ENCODE measurements at regions not wholly inside any gene's neighbourhood (a gene's known extent, or its start where the extent isn't known, plus 50 kb on each side); places are given as distances from the start of the nearest gene placed in this dataset.

DNA sequence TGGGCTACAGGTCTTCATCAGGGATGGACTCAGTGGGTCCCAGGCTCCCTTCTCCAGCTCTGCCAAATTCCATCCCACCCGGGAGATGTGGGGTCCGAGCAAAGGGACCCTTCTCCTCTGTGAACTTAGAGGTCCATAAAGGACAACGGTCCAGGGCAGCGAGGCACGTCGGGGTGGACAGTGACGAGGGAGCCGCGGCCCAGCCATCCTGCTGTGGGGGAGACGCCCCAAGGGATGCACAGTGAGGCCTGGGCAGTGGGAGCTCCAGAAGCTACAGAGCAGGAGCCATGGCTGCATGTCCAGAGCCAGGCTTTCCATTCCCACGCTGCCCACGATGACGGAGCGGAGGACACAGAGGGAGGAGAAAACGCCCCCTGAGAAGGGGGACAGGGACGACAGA, 107.5 kb upstream of the PPP1R26 start:
- Histone ChIP-seq H3K36me3 (ENCODE audit: control insufficient read depth, insufficient read depth, low read length) (no peaks in the 10 kb centered on the region), H3K4me3 (ENCODE audit: low read depth, low read length) (no peak overlapping the region), H3K4me1 (ENCODE audit: control insufficient read depth, insufficient read depth, low read length) (no peaks in the 10 kb centered on the region), H3K9ac (ENCODE audit: low read depth, low read length) (no peak overlapping the region), H3K9me3 (ENCODE audit: control insufficient read depth, insufficient read depth, low read length) (no peaks in the 10 kb centered on the region), H3K27me3 (ENCODE audit: control insufficient read depth, insufficient read depth, low read length) (no peaks in the 10 kb centered on the region)

DNA sequence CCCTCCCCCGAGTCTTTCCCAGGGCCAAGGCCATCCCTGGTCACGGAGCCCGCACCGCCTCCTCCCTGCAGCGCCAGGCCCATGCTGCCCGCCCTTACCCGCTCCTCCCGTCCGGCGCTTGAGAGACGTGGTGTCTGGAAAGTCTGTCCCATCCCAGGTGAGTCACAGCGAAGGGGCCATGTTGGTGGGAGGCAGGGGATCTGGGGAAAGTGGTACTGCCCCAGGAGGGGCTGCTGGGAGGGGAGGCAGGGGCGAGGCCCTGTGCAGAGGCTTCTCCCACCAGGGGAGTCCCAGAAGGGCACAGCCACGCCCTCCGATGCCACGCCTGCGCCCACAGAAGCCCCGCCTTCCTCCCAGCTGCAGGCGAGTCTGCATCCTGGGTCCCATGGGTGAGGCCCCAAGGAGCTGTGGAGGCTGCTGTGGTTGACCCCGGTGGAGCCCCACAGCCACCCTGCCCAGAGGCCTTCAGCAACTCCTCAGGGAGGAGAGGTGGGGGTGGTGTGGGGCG, 107.0 kb upstream of the PPP1R26 start:
- Histone ChIP-seq H3K4me3 (ENCODE audit: low read depth, low read length) (no peak overlapping the region), H3K36me3 (ENCODE audit: control insufficient read depth, insufficient read depth, low read length) (no peaks in the 10 kb centered on the region)

DNA sequence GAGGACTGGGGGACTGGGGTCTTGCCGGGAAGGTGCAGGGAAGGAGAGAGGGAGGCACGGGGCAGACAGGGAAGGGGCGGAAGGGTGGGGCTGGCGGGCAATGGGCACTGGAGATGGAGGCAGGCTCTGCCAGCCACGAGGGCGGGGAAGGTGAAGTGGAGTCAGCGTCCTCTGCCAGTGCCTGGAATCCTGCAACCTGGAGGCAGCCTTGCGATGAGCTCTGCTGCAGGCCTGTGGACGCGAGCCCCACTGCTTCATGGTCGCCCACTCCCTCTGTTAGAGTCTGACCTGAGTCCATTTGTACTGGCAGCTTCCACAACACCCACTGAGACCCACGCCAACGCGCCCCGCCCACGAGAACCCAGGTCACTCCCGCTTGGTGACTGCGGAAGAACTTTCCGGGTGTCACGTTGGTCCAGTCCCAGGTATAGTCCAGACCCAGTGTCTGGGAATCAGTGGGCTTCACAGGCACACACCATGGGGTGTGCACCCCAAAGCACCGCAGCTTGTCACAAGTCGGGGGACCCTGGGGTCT, 106.4 kb upstream of the PPP1R26 start:
- Histone ChIP-seq H3K4me1 (ENCODE audit: control insufficient read depth, insufficient read depth, low read length) (no peaks in the 10 kb centered on the region), H3K36me3 (ENCODE audit: control insufficient read depth, insufficient read depth, low read length) (no peaks in the 10 kb centered on the region), H3K27me3 (ENCODE audit: control insufficient read depth, insufficient read depth, low read length) (no peaks in the 10 kb centered on the region), H3K9me3 (ENCODE audit: control insufficient read depth, insufficient read depth, low read length) (no peaks in the 10 kb centered on the region), H3K4me3 (ENCODE audit: low read depth, low read length) (no peak overlapping the region), H3K9ac (ENCODE audit: low read depth, low read length) (no peak overlapping the region)

More for the DNA sequence above, 107.0 kb upstream of the PPP1R26 start:
- Histone ChIP-seq H3K4me1 (ENCODE audit: control insufficient read depth, insufficient read depth, low read length) (no peaks in the 10 kb centered on the region), H3K9me3 (ENCODE audit: control insufficient read depth, insufficient read depth, low read length) (no peaks in the 10 kb centered on the region), H3K27me3 (ENCODE audit: control insufficient read depth, insufficient read depth, low read length) (no peaks in the 10 kb centered on the region), H3K9ac (ENCODE audit: low read depth, low read length) (no peak overlapping the region)

DNA sequence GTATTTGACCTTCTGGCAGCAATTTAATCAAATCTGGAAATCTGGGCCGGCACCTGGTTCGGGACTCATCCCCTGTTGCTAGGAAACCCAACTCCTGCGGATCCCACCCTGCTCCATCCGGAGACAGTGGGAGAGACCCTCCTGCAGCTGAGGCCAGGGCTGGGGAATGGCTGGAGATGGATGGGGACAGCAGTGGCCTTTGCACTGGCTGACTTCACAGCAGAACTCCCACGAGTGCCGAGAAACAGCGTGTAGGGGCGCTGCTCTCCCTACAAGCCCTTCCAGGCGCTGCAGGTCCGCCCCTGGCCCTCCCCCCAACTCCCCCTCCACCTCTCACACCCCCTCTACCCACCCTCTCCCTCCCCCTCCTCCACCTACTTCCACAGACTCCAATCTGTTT, 105.8 kb upstream of the PPP1R26 start:
- no peaks in the 10 kb centered on the region for H3K27me3 ChIP-seq (ENCODE audit: control insufficient read depth, insufficient read depth, low read length)

DNA sequence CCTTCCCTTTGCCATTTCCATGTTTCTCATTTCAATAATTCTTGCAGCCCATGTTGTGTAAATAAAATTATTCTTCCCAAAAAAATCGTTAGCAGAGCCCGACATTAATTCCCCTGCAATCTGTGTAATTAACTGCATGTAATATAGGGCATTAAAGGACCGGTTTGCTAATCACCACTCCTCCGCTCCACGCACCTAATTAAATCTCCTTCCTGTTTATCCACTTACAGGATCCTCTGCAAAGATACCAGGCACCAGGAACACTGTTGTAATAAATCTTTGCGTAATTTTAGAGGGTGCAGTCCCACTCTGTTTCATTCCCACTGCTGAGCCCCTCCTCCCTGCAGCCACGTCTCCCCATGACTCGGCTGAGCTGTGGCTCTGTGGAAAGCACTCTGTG, 105.0 kb upstream of the PPP1R26 start:
- no peak overlapping the region for H3K9ac ChIP-seq (ENCODE audit: low read depth, low read length)
- H3K4me1 ChIP-seq (ENCODE audit: control insufficient read depth, insufficient read depth, low read length), result no peaks in the 10 kb centered on the region
- no peak overlapping the region for H3K4me3 ChIP-seq (ENCODE audit: low read depth, low read length)
- no peaks in the 10 kb centered on the region for H3K27me3 ChIP-seq (ENCODE audit: control insufficient read depth, insufficient read depth, low read length)
- no peaks in the 10 kb centered on the region for H3K36me3 ChIP-seq (ENCODE audit: control insufficient read depth, insufficient read depth, low read length)
- H3K9me3 ChIP-seq (ENCODE audit: control insufficient read depth, insufficient read depth, low read length), result no peaks in the 10 kb centered on the region

More for the DNA sequence above, 105.8 kb upstream of the PPP1R26 start:
- no peak overlapping the region for H3K9ac ChIP-seq (ENCODE audit: low read depth, low read length)
- no peaks in the 10 kb centered on the region for H3K4me1 ChIP-seq (ENCODE audit: control insufficient read depth, insufficient read depth, low read length)
- H3K36me3 ChIP-seq (ENCODE audit: control insufficient read depth, insufficient read depth, low read length), result no peaks in the 10 kb centered on the region
- no peaks in the 10 kb centered on the region for H3K9me3 ChIP-seq (ENCODE audit: control insufficient read depth, insufficient read depth, low read length)
- no peak overlapping the region for H3K4me3 ChIP-seq (ENCODE audit: low read depth, low read length)

DNA sequence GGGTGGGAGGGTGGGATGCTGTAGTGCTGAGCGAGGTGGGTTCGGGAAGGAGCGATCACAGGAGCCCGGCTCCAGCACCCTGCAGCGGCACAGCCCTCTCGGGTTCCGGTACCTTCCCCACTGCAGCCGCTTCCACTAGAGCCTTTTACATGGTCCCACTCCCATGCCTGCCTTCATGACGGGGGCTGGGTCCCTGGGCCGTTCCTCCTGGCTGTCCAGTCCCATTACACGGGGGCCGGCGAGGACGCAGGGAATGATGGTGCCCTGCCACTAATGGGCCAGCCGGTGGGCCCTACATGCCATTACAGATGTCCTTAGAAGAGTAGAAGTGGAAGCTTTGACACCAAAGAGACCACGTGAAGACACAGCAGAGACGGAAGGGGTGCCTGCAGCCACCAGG, 104.6 kb upstream of the PPP1R26 start:
- H3K9me3 ChIP-seq (ENCODE audit: control insufficient read depth, insufficient read depth, low read length), result no peaks in the 10 kb centered on the region
- H3K4me1 ChIP-seq (ENCODE audit: control insufficient read depth, insufficient read depth, low read length), result no peaks in the 10 kb centered on the region
- H3K27me3 ChIP-seq (ENCODE audit: control insufficient read depth, insufficient read depth, low read length), result no peaks in the 10 kb centered on the region
- no peak overlapping the region for H3K9ac ChIP-seq (ENCODE audit: low read depth, low read length)
- no peak overlapping the region for H3K4me3 ChIP-seq (ENCODE audit: low read depth, low read length)
- no peaks in the 10 kb centered on the region for H3K36me3 ChIP-seq (ENCODE audit: control insufficient read depth, insufficient read depth, low read length)

DNA sequence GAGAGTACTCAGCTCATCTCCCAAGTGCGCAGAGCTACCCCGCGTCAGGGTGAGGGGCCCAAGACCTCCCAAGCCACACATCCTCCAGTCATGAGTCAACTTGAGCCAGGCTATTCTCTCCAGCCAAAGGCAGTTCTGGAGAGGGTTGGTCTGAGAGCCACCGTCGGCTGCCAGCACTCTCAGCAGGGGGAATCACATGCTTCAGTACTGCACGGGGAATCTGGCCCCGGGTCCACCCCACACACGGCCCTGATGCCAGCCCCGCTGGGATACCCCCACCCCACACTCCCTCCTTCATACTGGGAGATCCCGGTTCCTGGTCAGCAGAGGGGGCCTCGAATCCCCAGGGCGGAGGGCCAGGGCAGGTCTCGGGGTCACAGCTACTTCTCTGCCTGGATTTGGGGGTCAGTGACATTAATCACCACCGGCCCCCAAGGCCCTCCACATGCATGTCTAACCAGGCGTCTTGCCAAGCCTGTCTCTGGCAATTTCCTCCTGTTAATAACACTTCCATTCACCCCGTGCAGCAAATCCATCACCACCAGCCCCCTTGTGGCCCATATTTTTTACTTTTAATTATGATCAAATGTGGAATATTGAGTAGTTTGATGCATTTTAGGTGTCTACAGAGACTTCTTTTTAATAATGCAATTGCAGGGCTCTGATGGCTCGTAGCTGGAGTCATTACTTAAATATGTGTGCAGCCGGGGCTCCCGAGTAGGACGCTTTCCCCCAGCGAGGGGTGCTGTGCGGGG, 102.9 kb upstream of the PPP1R26 start:
- H3K36me3 ChIP-seq (ENCODE audit: control insufficient read depth, insufficient read depth, low read length), result no peaks in the 10 kb centered on the region
- H3K9ac ChIP-seq (ENCODE audit: low read depth, low read length), result no peak overlapping the region
- H3K9me3 ChIP-seq (ENCODE audit: control insufficient read depth, insufficient read depth, low read length), result no peaks in the 10 kb centered on the region
- H3K4me3 ChIP-seq (ENCODE audit: low read depth, low read length), result no peak overlapping the region
- no peaks in the 10 kb centered on the region for H3K4me1 ChIP-seq (ENCODE audit: control insufficient read depth, insufficient read depth, low read length)
- no peaks in the 10 kb centered on the region for H3K27me3 ChIP-seq (ENCODE audit: control insufficient read depth, insufficient read depth, low read length)

DNA sequence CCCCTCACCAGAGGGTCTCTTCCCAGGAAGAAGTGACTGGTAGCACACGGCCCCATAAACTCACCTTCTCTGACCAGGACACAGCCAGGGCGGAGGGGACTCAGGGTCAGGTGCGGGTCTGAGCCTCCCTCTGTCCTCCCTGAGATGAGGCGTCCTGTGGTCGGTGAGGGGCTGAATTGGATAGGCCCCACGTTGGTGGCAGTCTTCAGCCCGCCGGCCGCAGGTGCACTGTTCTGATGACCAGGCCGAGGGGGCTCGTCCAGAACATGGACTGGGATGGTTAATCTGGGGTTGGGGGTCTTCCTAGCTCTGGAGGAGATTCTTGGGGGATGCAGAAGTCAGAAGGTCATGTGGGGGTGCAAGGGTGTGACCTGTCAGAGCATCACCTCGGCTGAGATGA, 102.2 kb upstream of the PPP1R26 start:
- Histone ChIP-seq H3K27me3 (ENCODE audit: control insufficient read depth, insufficient read depth, low read length) (no peaks in the 10 kb centered on the region), H3K9ac (ENCODE audit: low read depth, low read length) (no peak overlapping the region), H3K4me1 (ENCODE audit: control insufficient read depth, insufficient read depth, low read length) (no peaks in the 10 kb centered on the region), H3K36me3 (ENCODE audit: control insufficient read depth, insufficient read depth, low read length) (no peaks in the 10 kb centered on the region), H3K9me3 (ENCODE audit: control insufficient read depth, insufficient read depth, low read length) (no peaks in the 10 kb centered on the region), H3K4me3 (ENCODE audit: low read depth, low read length) (no peak overlapping the region)

DNA sequence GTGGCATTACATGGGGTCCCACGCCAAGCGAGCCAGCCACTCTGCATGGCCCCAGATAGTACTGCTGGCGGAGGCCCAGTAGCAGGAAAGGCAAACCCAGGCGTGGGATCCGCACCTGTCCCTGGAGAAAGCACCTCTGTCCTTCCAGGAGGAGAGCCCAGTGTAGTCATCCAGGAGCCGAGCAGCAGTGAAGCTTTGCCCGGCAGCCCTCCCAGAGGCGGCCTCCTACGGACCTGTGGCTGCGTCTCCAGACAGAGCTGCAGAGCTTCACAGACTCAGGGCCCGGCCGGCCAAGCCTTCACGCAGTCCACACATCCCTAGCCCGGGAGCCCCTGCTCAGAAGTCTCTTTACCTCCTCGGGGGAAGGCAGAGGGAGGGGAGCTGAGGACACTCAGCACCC, 100.8 kb upstream of the PPP1R26 start:
- no peaks in the 10 kb centered on the region for H3K9me3 ChIP-seq (ENCODE audit: control insufficient read depth, insufficient read depth, low read length)
- H3K4me3 ChIP-seq (ENCODE audit: low read depth, low read length), result no peak overlapping the region
- no peaks in the 10 kb centered on the region for H3K27me3 ChIP-seq (ENCODE audit: control insufficient read depth, insufficient read depth, low read length)
- H3K36me3 ChIP-seq (ENCODE audit: control insufficient read depth, insufficient read depth, low read length), result no peaks in the 10 kb centered on the region
- no peaks in the 10 kb centered on the region for H3K4me1 ChIP-seq (ENCODE audit: control insufficient read depth, insufficient read depth, low read length)
- no peak overlapping the region for H3K9ac ChIP-seq (ENCODE audit: low read depth, low read length)

DNA sequence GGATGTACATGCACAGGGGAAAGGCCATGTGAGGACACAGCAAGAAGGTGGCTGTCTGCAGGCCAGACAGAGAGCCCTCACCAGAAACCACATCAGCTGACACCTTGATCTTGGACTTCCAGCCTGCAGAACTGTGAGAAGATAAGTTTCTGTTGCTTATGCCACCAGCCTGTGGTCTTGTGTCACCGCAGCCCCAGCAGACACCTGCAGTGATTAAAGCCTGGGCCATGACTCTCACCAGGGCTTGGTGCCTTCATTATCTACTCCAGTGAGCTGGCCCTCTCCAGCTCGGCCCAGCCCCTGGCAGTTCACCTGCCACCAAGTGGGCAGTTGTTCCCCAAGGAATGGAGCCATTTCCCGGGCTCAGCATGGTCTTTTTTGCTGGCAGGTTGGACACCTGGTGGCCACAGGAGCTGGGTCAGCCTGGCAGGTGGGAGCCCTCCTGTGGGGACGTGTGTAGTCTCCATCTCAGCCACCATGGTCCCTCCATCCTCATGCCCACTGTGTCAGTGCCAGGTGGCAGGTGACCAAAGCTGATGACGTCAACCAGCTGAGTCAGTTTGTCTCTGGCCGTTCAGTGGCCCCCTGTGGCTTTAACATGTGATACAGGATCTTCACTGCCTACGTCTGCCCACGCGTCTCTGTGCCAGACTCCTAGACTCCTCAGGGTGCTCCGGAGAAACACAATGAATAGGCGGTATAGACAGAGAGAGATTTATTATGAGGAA, 99.9 kb upstream of the PPP1R26 start:
- Histone ChIP-seq H3K4me3 (ENCODE audit: low read depth, low read length) (no peak overlapping the region), H3K4me1 (ENCODE audit: control insufficient read depth, insufficient read depth, low read length) (no peaks in the 10 kb centered on the region), H3K9me3 (ENCODE audit: control insufficient read depth, insufficient read depth, low read length) (no peaks in the 10 kb centered on the region), H3K9ac (ENCODE audit: low read depth, low read length) (no peak overlapping the region), H3K27me3 (ENCODE audit: control insufficient read depth, insufficient read depth, low read length) (no peaks in the 10 kb centered on the region), H3K36me3 (ENCODE audit: control insufficient read depth, insufficient read depth, low read length) (no peaks in the 10 kb centered on the region)

DNA sequence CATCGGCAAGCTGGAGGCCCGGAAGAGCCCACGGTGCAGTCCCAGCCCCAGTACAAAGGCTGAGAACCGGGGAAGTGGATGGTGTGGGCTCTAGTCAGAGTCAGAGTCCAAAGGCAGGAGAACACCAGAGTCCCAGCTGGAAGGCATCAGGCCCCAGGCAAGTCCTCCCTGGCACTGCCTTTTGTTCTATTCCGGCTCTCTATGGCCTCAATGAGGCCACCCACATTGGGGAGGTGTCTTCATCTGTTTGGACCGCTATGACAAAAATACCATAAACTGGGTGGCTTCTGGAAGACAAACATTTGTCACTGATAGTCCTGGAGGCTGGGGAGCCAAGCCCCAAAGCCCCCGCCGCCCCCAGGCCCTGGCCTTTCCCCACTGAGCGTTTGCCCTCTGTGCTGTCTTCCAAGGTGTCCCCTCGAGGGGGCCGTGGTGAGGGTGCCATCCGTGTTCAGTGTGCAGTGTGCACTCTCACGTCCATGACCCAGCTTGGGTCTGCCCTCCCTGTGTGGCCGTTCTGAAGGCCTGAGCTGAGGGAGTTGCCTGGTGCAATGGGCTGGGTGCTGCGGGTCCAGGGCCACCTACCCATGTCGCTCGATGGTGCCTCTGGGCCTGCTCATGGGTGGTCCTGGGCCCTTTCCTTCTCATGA, 99.1 kb upstream of the PPP1R26 start:
- Histone ChIP-seq H3K27me3 (ENCODE audit: control insufficient read depth, insufficient read depth, low read length) (no peaks in the 10 kb centered on the region), H3K36me3 (ENCODE audit: control insufficient read depth, insufficient read depth, low read length) (no peaks in the 10 kb centered on the region), H3K4me1 (ENCODE audit: control insufficient read depth, insufficient read depth, low read length) (no peaks in the 10 kb centered on the region), H3K9me3 (ENCODE audit: control insufficient read depth, insufficient read depth, low read length) (no peaks in the 10 kb centered on the region), H3K4me3 (ENCODE audit: low read depth, low read length) (no peak overlapping the region), H3K9ac (ENCODE audit: low read depth, low read length) (no peak overlapping the region)
